ENCODE measurements at regions not wholly inside any gene's neighbourhood (a gene's known extent, or its start where the extent isn't known, plus 50 kb on each side); places are given as distances from the start of the nearest gene placed in this dataset.
"Not testable (repeated sequence)": the region's sequence is repeated elsewhere in the genome, so short reads cannot be mapped to it uniquely, and the experiment has no call there.

GRCh38 chr11:82118946-82119345 is 614.7 kb downstream of the FAM181B start:
- in situ Hi-C loops (cut with MboI; ENCODE audit: low pct_unique_long_range_greater_than_20kb, low sequenced_read_pairs) = no loop called here
- no peak for DNase-seq

GRCh38 chr11:82117362-82117761 is 616.3 kb downstream of the FAM181B start:
- DNase-seq = no peak
- in situ Hi-C loops (cut with MboI; ENCODE audit: low pct_unique_long_range_greater_than_20kb, low sequenced_read_pairs) = no loop called here

- no peak for DNase-seq
- in situ Hi-C loops (cut with MboI; ENCODE audit: low pct_unique_long_range_greater_than_20kb, low sequenced_read_pairs) = no loop called here
Measured at GRCh38 chr11:82105331-82105998, 628.2 kb downstream of the FAM181B start.

DNA sequence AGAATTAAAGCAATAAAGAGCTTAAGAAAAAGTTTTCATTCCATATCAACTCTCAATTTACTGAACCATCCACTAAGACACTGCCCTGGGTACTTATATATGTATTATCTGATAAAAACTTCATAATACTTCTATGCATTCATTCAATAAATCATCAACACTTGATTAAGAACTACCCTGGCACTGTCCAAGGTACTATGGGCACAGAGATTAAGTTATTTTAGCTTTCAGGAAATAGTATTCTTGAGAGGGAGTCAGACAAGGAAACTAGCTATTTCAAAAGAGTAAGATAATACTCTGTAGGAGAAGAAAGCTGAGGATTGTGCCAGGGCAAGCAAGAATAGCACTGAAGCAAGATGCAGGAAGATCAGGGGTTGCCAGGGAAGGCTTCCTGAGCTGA is 640.8 kb downstream of the FAM181B start:
- no peak for DNase-seq
- in situ Hi-C loops (cut with MboI; ENCODE audit: low pct_unique_long_range_greater_than_20kb, low sequenced_read_pairs) = no loop called here

DNA sequence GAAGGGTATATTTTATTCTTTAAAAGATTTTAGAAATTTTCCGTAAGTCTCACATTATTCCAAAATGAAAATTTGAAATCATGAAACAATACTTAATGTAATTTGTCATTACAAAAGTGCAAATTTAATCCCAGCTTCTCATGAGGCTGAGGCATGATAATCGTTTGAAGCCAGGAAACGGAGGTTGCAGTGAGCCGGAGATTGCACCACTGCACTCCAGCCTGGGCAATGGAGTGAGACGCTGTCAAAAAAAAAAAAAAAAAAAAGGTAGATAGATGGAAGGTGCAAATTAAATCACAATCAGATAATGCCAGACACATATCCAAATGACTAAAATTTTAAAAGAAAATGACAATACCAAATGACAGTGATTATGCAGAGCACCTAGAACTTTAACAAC is 644.2 kb downstream of the FAM181B start:
- in situ Hi-C loops (cut with MboI; ENCODE audit: low pct_unique_long_range_greater_than_20kb, low sequenced_read_pairs) = no loop called here
- DNase-seq = no peak

GRCh38 chr11:82085493-82085892 is 648.2 kb downstream of the FAM181B start:
- no peak for DNase-seq
- in situ Hi-C loops (cut with MboI; ENCODE audit: low pct_unique_long_range_greater_than_20kb, low sequenced_read_pairs) = no loop called here

GRCh38 chr11:82082976-82083375 is 650.7 kb downstream of the FAM181B start:
- in situ Hi-C loops (cut with MboI; ENCODE audit: low pct_unique_long_range_greater_than_20kb, low sequenced_read_pairs) = no loop called here
- no peak for DNase-seq

DNA sequence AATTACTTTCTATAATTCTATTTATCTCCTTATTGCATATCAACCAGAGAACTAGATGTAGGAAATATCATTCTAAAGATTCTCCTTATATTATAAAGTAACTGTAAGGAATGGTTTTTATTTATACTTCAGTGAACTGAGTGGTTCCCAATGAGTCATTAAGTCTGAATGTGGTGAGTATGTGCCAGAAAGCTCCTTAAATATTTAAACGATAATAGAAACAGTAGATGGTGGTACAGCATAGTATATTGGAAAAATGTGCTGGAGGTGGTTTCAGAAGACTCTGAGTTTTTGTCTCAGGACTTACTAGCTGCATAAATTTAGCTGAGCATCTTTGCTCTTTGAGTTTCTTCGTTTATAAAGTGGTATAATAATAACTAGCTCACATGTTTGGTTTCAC is 653.5 kb downstream of the FAM181B start:
- in situ Hi-C loops (cut with MboI; ENCODE audit: low pct_unique_long_range_greater_than_20kb, low sequenced_read_pairs) = no loop called here

GRCh38 chr11:82076126-82076525 is 657.5 kb downstream of the FAM181B start:
- no peak for DNase-seq

More for the DNA sequence above, 653.5 kb downstream of the FAM181B start:
- DNase-seq = no peak

DNA sequence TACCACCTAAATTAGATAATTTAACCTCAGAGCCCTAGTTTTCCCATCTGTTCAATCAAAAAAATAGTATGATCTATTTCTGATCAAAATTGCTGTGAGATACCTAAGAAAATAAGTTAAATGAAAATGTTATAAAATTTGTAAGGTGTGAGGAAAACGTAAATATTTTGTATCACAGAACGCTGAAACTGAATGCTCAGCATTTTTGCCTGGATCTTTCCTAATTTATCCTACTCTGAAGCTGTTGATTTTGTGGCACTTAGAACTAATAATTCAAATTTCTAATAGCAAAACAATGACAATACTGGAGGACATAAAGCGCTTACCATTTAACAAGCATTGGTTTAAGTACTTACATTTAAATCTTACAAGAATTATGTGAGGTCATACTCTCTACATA is 674.2 kb downstream of the FAM181B start:
- in situ Hi-C loops (cut with MboI; ENCODE audit: low pct_unique_long_range_greater_than_20kb, low sequenced_read_pairs) = no loop called here
- no peak for DNase-seq

More at GRCh38 chr11:82076126-82076525, 657.5 kb downstream of the FAM181B start:
- in situ Hi-C loops (cut with MboI; ENCODE audit: low pct_unique_long_range_greater_than_20kb, low sequenced_read_pairs) = no loop called here

DNA sequence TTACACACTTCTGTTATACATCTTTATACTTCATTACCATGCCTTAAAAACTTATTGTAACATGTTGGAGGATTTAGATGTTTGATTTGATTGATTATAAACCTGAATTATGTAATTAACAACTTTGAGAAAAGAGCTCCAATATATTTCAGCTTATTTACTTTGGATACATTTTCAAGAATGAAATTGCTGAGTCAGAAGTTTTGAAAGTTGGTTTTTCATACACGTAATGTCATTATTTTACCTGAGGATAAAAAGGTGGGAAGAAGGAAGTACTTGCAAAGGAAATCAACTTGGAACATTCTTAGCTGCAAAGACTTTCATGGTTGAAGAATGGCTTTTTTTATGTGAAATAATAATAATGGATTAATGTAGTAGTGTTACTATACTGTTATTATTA is 677.2 kb downstream of the FAM181B start:
- no peak for DNase-seq
- in situ Hi-C loops (cut with MboI; ENCODE audit: low pct_unique_long_range_greater_than_20kb, low sequenced_read_pairs) = no loop called here

DNA sequence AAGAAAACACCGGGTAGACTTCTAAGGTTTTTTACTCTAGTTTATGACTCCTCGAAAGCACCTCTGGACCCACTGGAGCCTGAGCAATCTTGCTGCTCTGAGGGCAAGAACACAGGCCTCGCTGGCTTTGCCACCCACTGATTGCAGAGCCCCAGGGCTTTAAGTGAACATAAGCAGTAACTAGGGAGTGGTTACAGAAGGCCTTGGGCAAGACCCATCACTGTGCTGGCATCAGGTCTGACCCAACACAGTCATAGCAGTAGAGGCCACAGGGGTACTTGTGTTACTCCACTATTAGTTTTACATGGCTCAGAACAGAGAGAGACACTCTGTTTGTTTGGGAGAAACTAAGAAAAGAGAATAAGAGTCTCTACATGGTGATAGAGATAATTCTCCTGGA is 684.5 kb downstream of the FAM181B start:
- DNase-seq = no peak
- in situ Hi-C loops (cut with MboI; ENCODE audit: low pct_unique_long_range_greater_than_20kb, low sequenced_read_pairs) = no loop called here

DNA sequence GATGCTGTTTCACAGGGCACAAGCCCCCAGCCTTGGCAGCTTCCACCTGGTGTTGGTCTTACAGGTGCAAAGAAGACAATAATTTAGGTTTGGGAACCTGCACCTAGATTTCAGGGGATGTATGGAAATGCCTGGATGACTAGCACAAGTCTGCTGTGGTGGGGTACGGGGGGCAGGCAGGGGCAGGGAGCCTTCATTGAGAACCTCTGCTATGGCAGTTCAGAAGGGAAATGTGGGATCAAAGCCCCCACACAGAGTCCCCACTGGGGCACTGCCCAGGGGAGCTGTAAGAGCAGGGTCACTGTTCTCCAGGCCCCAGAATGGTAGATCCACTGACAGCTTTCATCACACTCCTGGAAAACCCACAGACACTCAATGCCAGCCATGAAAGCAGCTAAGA is 686.5 kb downstream of the FAM181B start:
- in situ Hi-C loops (cut with MboI; ENCODE audit: low pct_unique_long_range_greater_than_20kb, low sequenced_read_pairs) = no loop called here
- DNase-seq = no peak

GRCh38 chr11:82046778-82047177 is 686.9 kb downstream of the FAM181B start:
- DNase-seq = no peak
- in situ Hi-C loops (cut with MboI; ENCODE audit: low pct_unique_long_range_greater_than_20kb, low sequenced_read_pairs) = no loop called here

DNA sequence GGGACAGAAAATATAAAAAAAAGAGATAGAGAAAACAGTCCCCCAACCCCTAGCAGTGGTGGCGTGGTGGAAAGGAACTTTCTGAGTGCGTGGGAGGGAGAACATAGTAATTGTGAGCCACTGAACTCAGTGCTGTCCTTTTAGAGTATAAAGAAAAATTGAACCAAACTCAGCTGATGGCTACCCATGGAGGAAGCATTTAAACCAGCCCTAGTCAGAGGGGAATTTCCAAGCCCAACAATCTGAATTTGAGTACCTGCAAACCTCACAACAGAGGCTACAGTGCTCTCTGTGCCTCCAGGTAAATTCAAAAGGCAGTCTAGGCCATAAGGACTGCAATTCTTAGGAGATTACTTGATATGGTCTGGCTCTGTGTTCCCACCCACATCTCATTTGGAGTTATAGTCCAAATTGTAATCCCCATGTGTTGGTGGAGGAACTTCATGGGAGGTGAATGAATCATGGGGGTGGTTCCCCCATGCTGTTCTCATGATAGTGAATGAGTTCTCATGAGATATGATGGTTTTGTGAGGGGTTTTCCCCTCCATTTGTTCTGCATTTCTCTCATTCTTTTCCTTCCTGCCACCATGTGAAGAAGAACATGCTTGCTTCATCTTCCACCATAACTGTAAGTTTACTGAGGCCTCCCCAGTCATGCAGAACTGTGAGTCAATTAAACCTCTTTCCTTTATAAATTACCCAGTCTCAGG is 687.8 kb downstream of the FAM181B start:
- no peak for DNase-seq
- in situ Hi-C loops (cut with MboI; ENCODE audit: low pct_unique_long_range_greater_than_20kb, low sequenced_read_pairs) = no loop called here

GRCh38 chr11:82043316-82043715 is 690.3 kb downstream of the FAM181B start:
- in situ Hi-C loops (cut with MboI; ENCODE audit: low pct_unique_long_range_greater_than_20kb, low sequenced_read_pairs) = no loop called here
- DNase-seq = no peak

DNA sequence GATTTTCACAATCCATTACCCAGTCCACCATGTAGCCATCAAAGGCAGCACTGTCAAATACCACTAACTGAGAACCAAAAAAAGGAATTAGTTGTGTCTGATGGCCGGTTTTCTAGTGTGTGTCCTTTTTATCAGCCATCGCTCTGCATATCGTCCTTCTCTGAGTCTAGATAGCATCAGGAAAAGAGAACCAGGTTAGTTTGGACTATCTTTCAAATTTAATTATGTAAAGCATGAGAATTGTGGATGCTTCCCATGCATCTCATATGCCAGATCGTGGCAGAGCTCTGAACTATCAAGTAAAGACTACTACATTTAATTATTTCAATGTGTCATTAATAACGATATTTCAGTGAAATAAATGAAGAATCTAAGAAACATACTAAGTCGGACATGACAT is 691.9 kb downstream of the FAM181B start:
- DNase-seq = no peak
- in situ Hi-C loops (cut with MboI; ENCODE audit: low pct_unique_long_range_greater_than_20kb, low sequenced_read_pairs) = no loop called here

- in situ Hi-C loops (cut with MboI; ENCODE audit: low pct_unique_long_range_greater_than_20kb, low sequenced_read_pairs) = no loop called here
- no peak for DNase-seq
Measured at GRCh38 chr11:82038154-82038553, 695.5 kb downstream of the FAM181B start.

DNA sequence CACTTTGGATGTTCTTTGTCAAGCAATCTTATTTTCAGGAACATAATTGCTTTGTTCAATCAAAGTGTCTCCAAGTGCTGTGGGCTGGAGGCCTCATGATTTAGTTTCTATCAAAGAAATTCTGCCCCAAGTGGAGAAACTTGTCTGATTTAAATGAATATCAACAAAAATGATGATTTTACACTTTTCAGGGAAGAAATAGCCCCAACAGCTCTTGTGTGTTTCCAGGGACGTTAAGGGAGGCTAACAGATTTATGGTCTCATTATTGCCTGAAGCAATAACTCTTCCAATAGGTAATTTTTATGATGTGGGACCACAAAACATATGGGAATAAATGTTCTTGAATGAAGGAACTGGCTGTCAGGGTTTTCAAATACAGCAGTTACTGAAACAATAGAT is 699.1 kb downstream of the FAM181B start:
- in situ Hi-C loops (cut with MboI; ENCODE audit: low pct_unique_long_range_greater_than_20kb, low sequenced_read_pairs) = no loop called here
- DNase-seq = no peak

GRCh38 chr11:82027335-82027734 is 706.3 kb downstream of the FAM181B start:
- in situ Hi-C loops (cut with MboI; ENCODE audit: low pct_unique_long_range_greater_than_20kb, low sequenced_read_pairs); DNase-seq: not testable (repeated sequence)

DNA sequence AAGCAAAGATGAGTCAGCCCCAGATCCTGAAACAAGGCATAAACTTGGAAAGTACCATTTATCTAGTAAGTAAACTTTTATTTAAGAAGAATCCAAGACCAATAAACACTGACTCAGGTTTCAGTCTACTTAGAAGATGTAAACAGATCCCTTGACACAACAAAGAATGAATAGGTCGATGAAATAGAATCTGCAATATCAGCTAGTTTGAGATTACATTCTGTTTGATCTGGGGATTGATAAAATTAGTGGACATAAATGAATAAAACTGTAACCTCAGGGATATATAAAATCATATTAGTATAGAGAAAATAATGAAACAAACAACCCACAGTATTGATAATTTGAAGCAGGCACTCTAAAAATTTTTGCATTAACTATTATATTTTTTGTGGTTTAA is 708.9 kb downstream of the FAM181B start:
- in situ Hi-C loops (cut with MboI; ENCODE audit: low pct_unique_long_range_greater_than_20kb, low sequenced_read_pairs) = no loop called here
- no peak for DNase-seq
